T-helper 17 cell (primary cell): ENCODE measurements at regions not wholly inside any gene's neighbourhood (a gene's known extent, or its start where the extent isn't known, plus 50 kb on each side); places are given as distances from the start of the nearest gene placed in this dataset.
"Not testable (repeated sequence)": the region's sequence is repeated elsewhere in the genome, so short reads cannot be mapped to it uniquely, and the experiment has no call there.

Experiments
- ATAC-seq: fragments of 150-1000 bp; cut with Tn5 transposase; 2 replicates; pipeline ENCODE4 v1.10.0; 2021; ENCODE audit warnings: mild to moderate bottlenecking, moderate library complexity
- DNase-seq, 3 donors: peaks; one replicate each; pipeline versions ENCODE4 v3.0.0 to v3.0.0-alpha.2; 2020 to 2021
- H3K9me3 ChIP-seq: one replicate; pipeline ENCODE4 v1.7.0; 2013; ENCODE audit warnings: low read length, mild to moderate bottlenecking; ENCODE audit not compliant: control insufficient read depth, poor library complexity, severe bottlenecking
- H3K27ac Mint-ChIP-seq: one replicate; pipeline ENCODE4 v1.8.0; 2022; ENCODE audit warnings: mild to moderate bottlenecking, moderate library complexity, mixed read lengths
- H3K27me3 Mint-ChIP-seq: one replicate; pipeline ENCODE4 v1.8.0; 2022; ENCODE audit warnings: mixed read lengths
- H3K36me3 Mint-ChIP-seq: one replicate; pipeline ENCODE4 v1.8.0; 2022; ENCODE audit warnings: low read depth, mixed read lengths
- H3K4me1 Mint-ChIP-seq: one replicate; pipeline ENCODE4 v1.8.0; 2022; ENCODE audit warnings: mild to moderate bottlenecking, mixed read lengths
- H3K4me3 Mint-ChIP-seq: one replicate; pipeline ENCODE4 v1.8.0; 2022; ENCODE audit warnings: mild to moderate bottlenecking, moderate library complexity, mixed read lengths

GRCh38 chr10:22774102-22774501, 59.7 kb upstream of the PIP4K2A start:
- peaks cover 3% of the 10 kb centered on the region for H3K9me3 ChIP-seq
- DNase-seq = no peak
- Mint-ChIP-seq H3K4me1 (peaks cover 3% of the 10 kb centered on the region), H3K4me3 (no peak overlapping the region), H3K27ac (no peak overlapping the region), H3K27me3 (no peaks in the 10 kb centered on the region), H3K36me3 (no peaks in the 10 kb centered on the region)
- no peak for ATAC-seq

- not testable (repeated sequence) for H3K4me1 Mint-ChIP-seq, H3K9me3 ChIP-seq, H3K4me3 Mint-ChIP-seq, H3K36me3 Mint-ChIP-seq, ATAC-seq, DNase-seq, H3K27me3 Mint-ChIP-seq, H3K27ac Mint-ChIP-seq
Observed at GRCh38 chr10:22771631-22772030, 57.3 kb upstream of the PIP4K2A start.

- H3K27ac Mint-ChIP-seq = no peak overlapping the region
- H3K27me3 Mint-ChIP-seq = no peaks in the 10 kb centered on the region
- H3K4me3 Mint-ChIP-seq = no peak overlapping the region
- no peak for DNase-seq
- ATAC-seq = no peak
- no peaks in the 10 kb centered on the region for H3K4me1 Mint-ChIP-seq
- H3K36me3 Mint-ChIP-seq = no peaks in the 10 kb centered on the region
- H3K9me3 ChIP-seq = no peaks in the 10 kb centered on the region
Observed at GRCh38 chr10:22770270-22770669, 55.9 kb upstream of the PIP4K2A start.

- DNase-seq = no peak
- no peak overlapping the region for H3K4me3 Mint-ChIP-seq
- no peaks in the 10 kb centered on the region for H3K27me3 Mint-ChIP-seq
- no peak for ATAC-seq
- no peaks in the 10 kb centered on the region for H3K4me1 Mint-ChIP-seq
- no peaks in the 10 kb centered on the region for H3K9me3 ChIP-seq
- H3K36me3 Mint-ChIP-seq = no peaks in the 10 kb centered on the region
- no peak overlapping the region for H3K27ac Mint-ChIP-seq
Observed at GRCh38 chr10:22767859-22768258, 53.5 kb upstream of the PIP4K2A start.

GRCh38 chr10:22766693-22767092, 52.3 kb upstream of the PIP4K2A start:
- no peak for ATAC-seq
- Mint-ChIP-seq H3K27me3 (peaks cover 3% of the 10 kb centered on the region), H3K27ac (no peak overlapping the region), H3K4me3 (no peak overlapping the region), H3K4me1 (no peaks in the 10 kb centered on the region), H3K36me3 (no peaks in the 10 kb centered on the region)
- H3K9me3 ChIP-seq = no peaks in the 10 kb centered on the region
- no peak for DNase-seq

GRCh38 chr10:22765660-22766547, 51.5 kb upstream of the PIP4K2A start:
- Mint-ChIP-seq H3K4me3 (no peak overlapping the region), H3K36me3 (no peaks in the 10 kb centered on the region), H3K4me1 (no peaks in the 10 kb centered on the region), H3K27ac (no peak overlapping the region), H3K27me3 (peaks cover 8% of the 10 kb centered on the region)
- DNase-seq (no peak), ATAC-seq (peak; percentile 21)
- no peaks in the 10 kb centered on the region for H3K9me3 ChIP-seq

- no peaks in the 10 kb centered on the region for H3K36me3 Mint-ChIP-seq
- no peaks in the 10 kb centered on the region for H3K4me1 Mint-ChIP-seq
- peaks cover 8% of the 10 kb centered on the region for H3K27me3 Mint-ChIP-seq
Observed at GRCh38 chr10:22764639-22765038, 50.3 kb upstream of the PIP4K2A start.

More at GRCh38 chr10:22764639-22765038, 50.3 kb upstream of the PIP4K2A start:
- DNase-seq (no peak), ATAC-seq (no peak)
- Mint-ChIP-seq H3K4me3 (no peak overlapping the region), H3K27ac (no peak overlapping the region)
- H3K9me3 ChIP-seq = no peaks in the 10 kb centered on the region
